AG04449 (cell line): ENCODE measurements at regions not wholly inside any gene's neighbourhood (a gene's known extent, or its start where the extent isn't known, plus 50 kb on each side); places are given as distances from the start of the nearest gene placed in this dataset.
"Not testable (repeated sequence)": the region's sequence is repeated elsewhere in the genome, so short reads cannot be mapped to it uniquely, and the experiment has no call there.

Experiments used
- CTCF ChIA-PET: fragments of 350-600 bp; formaldehyde crosslinking; extraction: SDS; loops from one replicate; lab custom pipeline; 2021; ENCODE audit warnings: antibody characterized with exemption; lab: Yijun Ruan, JAX
- POLR2A ChIA-PET: fragments of 400-600, 350-600 bp; formaldehyde crosslinking; extraction: SDS; loops from one replicate; lab custom pipeline; 2020; ENCODE audit warnings: antibody characterized with exemption, inconsistent platforms; lab: Yijun Ruan, JAX
- DNase-seq: peaks from one replicate; pipeline ENCODE4 v3.0.0-alpha.2; 2010; ENCODE audit warnings: low read depth, low spot score
- H3K4me3 ChIP-seq: 2 replicates; pipeline ENCODE4 v1.5.1; 2011; ENCODE audit warnings: low read depth, mild to moderate bottlenecking, control low read depth, low read length
- CTCF ChIP-seq: IDR thresholded peaks from one replicate; pipeline ENCODE4 v1.5.1; 2011; ENCODE audit warnings: mild to moderate bottlenecking, moderate library complexity, low read length, control low read depth, inconsistent platforms; ENCODE audit not compliant: insufficient read depth; ENCODE audit errors: missing control alignments

GRCh38 chr5:98535901-98536300 lies 237.6 kb upstream of the RGMB start:
- no peak overlapping the region for H3K4me3 ChIP-seq
- CTCF ChIA-PET, result interaction anchor here (0.7 kb wide), 2 partner anchors 12 to 25 kb away, joined by 3 to 5 read pairs; no protein-coding TSS in a partner anchor
- POLR2A ChIA-PET, result no interaction called here
- DNase-seq, result no peak
- no peak for TF ChIP-seq CTCF

GRCh38 chr5:98540056-98540455 lies 233.4 kb upstream of the RGMB start:
- no peak overlapping the region for H3K4me3 ChIP-seq
- TF ChIP-seq CTCF, result no peak
- POLR2A ChIA-PET, result no interaction called here
- no peak for DNase-seq
- CTCF ChIA-PET, result interaction anchor here (1.1 kb wide), 1 partner anchor 10 kb away, joined by 4 read pairs; no protein-coding TSS in a partner anchor

DNA sequence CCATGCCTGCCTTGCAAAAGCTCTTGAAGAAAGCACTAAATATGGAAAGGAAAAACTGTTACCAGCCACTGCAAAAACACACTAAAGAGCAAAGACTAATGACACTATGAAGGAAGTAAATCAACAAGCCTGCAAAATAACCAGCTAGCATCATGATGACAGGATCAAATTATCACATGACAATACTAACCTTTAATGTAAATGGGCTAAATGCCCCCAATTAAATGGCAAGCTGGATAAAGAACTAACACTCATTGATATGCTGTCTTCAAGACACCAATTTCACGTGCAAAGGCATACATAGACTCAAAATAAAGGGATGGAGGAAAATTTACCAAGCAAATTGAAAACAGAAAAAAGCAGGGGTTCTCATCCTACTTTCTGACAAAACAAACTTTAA lies 231.8 kb upstream of the RGMB start:
- DNase-seq, result no peak
- ChIA-PET CTCF (no interaction called here), POLR2A (no interaction called here)
- no peak for TF ChIP-seq CTCF
- H3K4me3 ChIP-seq, result no peak overlapping the region

DNA sequence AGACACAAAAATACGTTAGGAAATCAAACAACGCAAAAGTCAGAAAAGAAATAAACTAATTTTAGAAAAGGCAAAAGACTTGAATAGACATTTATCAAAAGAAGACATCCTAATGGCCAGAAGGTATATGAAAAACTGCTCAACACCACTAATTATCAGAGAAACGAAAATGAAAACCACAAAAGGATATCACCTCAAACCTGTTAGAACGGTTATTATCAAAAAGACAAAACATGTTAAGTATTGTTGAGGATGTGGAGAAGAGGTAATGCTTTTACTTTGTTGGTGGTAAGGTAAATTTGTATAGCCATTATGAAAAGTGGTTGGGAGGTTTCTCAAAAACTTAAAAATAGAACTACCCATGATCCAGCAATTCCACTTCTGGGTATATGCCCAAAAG lies 230.0 kb upstream of the RGMB start:
- no peak for TF ChIP-seq CTCF
- POLR2A ChIA-PET, result no interaction called here
- CTCF ChIA-PET, result no interaction called here
- H3K4me3 ChIP-seq, result no peak overlapping the region
- no peak for DNase-seq

- POLR2A ChIA-PET, CTCF ChIA-PET, H3K4me3 ChIP-seq, DNase-seq: not testable (repeated sequence)
These were observed 226.5 kb upstream of the RGMB start for GRCh38 chr5:98546924-98547323.

DNA sequence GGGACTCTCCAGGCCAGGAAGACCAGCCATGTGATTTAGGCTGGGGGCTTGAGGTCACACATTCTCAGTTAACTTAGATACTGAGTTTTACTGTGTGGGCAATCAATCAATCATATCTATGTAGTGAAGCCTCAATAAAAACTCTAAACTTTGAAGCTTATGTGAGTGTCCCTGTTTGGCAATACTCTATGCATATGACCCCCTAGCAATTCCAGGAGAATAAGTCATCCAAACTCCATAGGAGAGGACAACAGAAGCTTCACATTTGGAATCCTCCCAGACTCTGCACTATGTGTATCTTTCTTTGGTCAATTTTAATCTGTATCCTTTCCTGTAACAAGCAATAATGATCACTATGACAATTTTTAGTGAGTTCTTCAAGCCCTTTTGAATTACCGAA lies 216.8 kb upstream of the RGMB start:
- no peak for TF ChIP-seq CTCF
- ChIA-PET CTCF (interaction anchor here (1.7 kb wide), 1 partner anchor 212 kb away, joined by 7 read pairs; no protein-coding TSS in a partner anchor), POLR2A (no interaction called here)
- no peak for DNase-seq
- no peak overlapping the region for H3K4me3 ChIP-seq

DNA sequence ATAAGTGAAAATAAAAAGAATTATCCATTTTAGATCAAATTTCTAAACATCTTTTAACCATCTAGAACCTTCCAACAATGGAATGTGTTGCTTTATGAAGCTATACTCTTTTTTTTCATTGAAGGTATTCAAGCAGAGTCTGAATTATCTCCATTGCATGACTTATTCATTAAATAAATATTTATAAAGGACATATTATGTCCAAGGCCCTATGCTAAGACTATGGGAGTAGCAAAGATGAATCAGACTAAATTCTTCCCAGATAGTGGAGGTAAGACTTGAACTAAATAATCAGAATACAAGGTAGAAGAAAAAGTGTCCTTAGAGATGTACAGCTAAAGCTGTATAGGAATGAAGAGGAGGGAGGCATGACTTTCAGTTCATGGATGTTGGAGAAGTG lies 215.5 kb upstream of the RGMB start:
- POLR2A ChIA-PET, result interaction anchor here (0.6 kb wide), 1 partner anchor 71 kb away, joined by 3 read pairs; no protein-coding TSS in a partner anchor
- no peak for TF ChIP-seq CTCF

More for the DNA sequence above, 215.5 kb upstream of the RGMB start:
- no peak overlapping the region for H3K4me3 ChIP-seq
- no peak for DNase-seq
- CTCF ChIA-PET, result interaction anchor here (0.6 to 1.4 kb wide), 2 partner anchors 19 to 210 kb away, joined by 3 read pairs; no protein-coding TSS in a partner anchor
